ENCODE measurements at regions not wholly inside any gene's neighbourhood (a gene's known extent, or its start where the extent isn't known, plus 50 kb on each side); places are given as distances from the start of the nearest gene placed in this dataset.
"Not testable (repeated sequence)": the region's sequence is repeated elsewhere in the genome, so short reads cannot be mapped to it uniquely, and the experiment has no call there.

DNA sequence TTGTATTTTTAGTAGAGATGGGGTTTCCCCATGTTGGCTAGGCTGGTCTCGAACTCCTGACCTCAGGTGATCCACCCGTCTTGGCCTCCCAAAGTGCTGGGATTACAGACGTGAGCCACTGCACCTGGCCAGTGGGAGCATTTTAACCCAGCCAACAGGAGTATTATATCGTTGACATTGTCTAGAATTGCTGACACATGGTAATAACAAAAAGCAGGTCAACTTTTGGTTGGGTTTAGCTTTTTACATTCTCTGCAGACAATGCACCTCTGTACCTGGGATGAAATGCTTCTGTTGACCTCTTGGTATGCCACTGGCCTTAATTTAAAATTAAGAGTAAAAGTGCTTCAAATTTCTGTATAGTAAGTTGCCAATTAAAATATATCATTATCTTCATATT lies 245.6 kb downstream of the TTC6 start:
- not testable (repeated sequence) for H3K4me3 ChIP-seq (ENCODE audit: insufficient read depth, low read depth, low read length); H3K27ac ChIP-seq (ENCODE audit: insufficient read depth, low read depth, low read length, poor library complexity, severe bottlenecking); H3K36me3 ChIP-seq (ENCODE audit: control insufficient read depth, insufficient read depth, low read length); H3K9me3 ChIP-seq (ENCODE audit: control insufficient read depth, low read length); H3K4me1 ChIP-seq (ENCODE audit: control insufficient read depth, insufficient read depth, low read length); H3K27me3 ChIP-seq (ENCODE audit: control insufficient read depth, insufficient read depth, low read length, poor library complexity, severe bottlenecking)
- 92% methylated on average over 4 of the region's 4 CpGs for WGBS, 2 experiments

DNA sequence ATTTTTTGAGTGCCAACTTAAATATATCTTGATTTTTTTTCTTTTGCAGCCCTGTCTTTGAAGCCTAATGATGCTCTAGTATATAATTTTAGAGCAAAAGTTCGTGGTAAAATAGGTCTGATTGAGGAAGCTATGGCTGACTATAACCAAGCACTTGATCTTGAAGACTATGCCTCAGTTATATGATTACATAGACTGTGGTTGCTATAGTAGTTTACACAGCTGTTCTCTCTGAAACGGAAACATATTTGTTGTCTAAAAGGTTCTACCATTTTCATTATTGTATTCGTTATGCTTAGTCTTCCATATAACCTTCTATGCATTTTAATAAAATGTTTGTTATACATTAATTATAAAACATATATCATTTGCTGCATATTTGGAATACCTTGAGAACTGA lies 246.7 kb downstream of the TTC6 start:
- Histone ChIP-seq H3K27ac (ENCODE audit: insufficient read depth, low read depth, low read length, poor library complexity, severe bottlenecking) (no peak overlapping the region), H3K36me3 (ENCODE audit: control insufficient read depth, insufficient read depth, low read length) (no peaks in the 10 kb centered on the region), H3K4me3 (ENCODE audit: insufficient read depth, low read depth, low read length) (no peak overlapping the region), H3K27me3 (ENCODE audit: control insufficient read depth, insufficient read depth, low read length, poor library complexity, severe bottlenecking) (no peaks in the 10 kb centered on the region), H3K4me1 (ENCODE audit: control insufficient read depth, insufficient read depth, low read length) (peaks cover 7% of the 10 kb centered on the region), H3K9me3 (ENCODE audit: control insufficient read depth, low read length) (no peaks in the 10 kb centered on the region)
- WGBS, 2 experiments, result 78 to 94% methylated on average over 1 to 2 of the region's 3 CpGs

GRCh38 chr14:37843954-37844607 lies 248.7 kb downstream of the TTC6 start:
- Histone ChIP-seq H3K4me3 (ENCODE audit: insufficient read depth, low read depth, low read length) (no peak overlapping the region), H3K36me3 (ENCODE audit: control insufficient read depth, insufficient read depth, low read length) (no peaks in the 10 kb centered on the region), H3K4me1 (ENCODE audit: control insufficient read depth, insufficient read depth, low read length) (peaks cover 7% of the 10 kb centered on the region), H3K27ac (ENCODE audit: insufficient read depth, low read depth, low read length, poor library complexity, severe bottlenecking) (no peak overlapping the region), H3K27me3 (ENCODE audit: control insufficient read depth, insufficient read depth, low read length, poor library complexity, severe bottlenecking) (no peaks in the 10 kb centered on the region), H3K9me3 (ENCODE audit: control insufficient read depth, low read length) (no peaks in the 10 kb centered on the region)
- 95% methylated on average over 7 to 8 of the region's 8 CpGs for WGBS, 2 experiments

DNA sequence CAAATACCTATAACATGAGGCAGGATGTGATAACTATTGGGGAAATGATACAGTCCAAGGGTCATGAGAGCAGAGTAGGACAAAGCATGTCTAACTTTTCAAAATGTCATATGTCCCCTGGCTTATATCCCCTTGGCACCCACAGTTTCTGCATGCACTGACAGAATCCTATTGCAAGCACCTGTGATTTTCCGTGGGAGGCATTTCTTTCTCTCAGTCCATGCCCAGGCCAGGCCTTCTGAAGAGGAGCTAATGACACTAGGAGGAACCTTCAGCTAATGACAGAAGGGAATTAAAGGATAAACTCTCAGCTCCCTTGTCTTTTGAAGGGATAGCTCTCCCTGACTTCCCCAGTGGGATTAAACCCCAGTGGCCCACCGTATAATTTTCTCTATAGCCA lies 249.2 kb downstream of the TTC6 start:
- H3K27ac ChIP-seq (ENCODE audit: insufficient read depth, low read depth, low read length, poor library complexity, severe bottlenecking), result no peak overlapping the region
- WGBS, 2 experiments, result 66 to 81% methylated on average over 2 of the region's 2 CpGs
- no peaks in the 10 kb centered on the region for H3K27me3 ChIP-seq (ENCODE audit: control insufficient read depth, insufficient read depth, low read length, poor library complexity, severe bottlenecking)
- H3K4me1 ChIP-seq (ENCODE audit: control insufficient read depth, insufficient read depth, low read length), result peaks cover 7% of the 10 kb centered on the region
- H3K36me3 ChIP-seq (ENCODE audit: control insufficient read depth, insufficient read depth, low read length), result no peaks in the 10 kb centered on the region
- H3K4me3 ChIP-seq (ENCODE audit: insufficient read depth, low read depth, low read length), result no peak overlapping the region
- H3K9me3 ChIP-seq (ENCODE audit: control insufficient read depth, low read length), result no peaks in the 10 kb centered on the region

DNA sequence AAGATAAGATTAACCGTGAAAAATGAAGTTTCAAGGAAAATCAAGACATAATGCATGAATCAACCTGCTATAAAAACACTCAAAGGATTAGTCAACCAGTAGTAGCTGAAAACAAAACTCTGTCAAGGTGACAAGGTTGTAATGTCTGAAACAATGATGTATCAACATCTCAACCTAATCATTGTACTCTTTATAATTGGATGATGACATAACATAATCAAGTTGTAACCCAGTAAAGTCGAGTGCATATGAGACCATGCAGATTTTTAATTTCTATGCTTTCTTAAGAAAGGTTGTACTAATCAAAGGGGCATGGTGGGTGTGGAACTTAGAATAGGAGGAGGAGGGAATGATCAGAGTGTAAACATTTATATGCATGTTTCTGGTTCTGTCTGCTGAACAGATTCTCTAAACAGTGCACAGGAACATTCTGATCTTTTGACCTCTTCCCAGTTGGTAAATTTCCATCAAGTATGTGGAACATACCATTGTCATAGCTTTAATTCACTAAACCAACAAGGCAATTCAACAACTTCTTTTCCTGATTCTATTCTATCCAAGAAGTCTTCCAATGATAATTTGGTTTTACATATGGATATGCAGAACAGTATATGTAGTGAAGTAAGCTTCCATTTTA lies 253.7 kb downstream of the TTC6 start:
- Histone ChIP-seq H3K27ac (ENCODE audit: insufficient read depth, low read depth, low read length, poor library complexity, severe bottlenecking) (no peak overlapping the region), H3K36me3 (ENCODE audit: control insufficient read depth, insufficient read depth, low read length) (no peaks in the 10 kb centered on the region), H3K4me3 (ENCODE audit: insufficient read depth, low read depth, low read length) (no peak overlapping the region), H3K27me3 (ENCODE audit: control insufficient read depth, insufficient read depth, low read length, poor library complexity, severe bottlenecking) (no peaks in the 10 kb centered on the region), H3K9me3 (ENCODE audit: control insufficient read depth, low read length) (no peaks in the 10 kb centered on the region), H3K4me1 (ENCODE audit: control insufficient read depth, insufficient read depth, low read length) (peaks cover 4% of the 10 kb centered on the region)
- 93 to 100% methylated on average over 2 of the region's 2 CpGs for WGBS, 2 experiments

DNA sequence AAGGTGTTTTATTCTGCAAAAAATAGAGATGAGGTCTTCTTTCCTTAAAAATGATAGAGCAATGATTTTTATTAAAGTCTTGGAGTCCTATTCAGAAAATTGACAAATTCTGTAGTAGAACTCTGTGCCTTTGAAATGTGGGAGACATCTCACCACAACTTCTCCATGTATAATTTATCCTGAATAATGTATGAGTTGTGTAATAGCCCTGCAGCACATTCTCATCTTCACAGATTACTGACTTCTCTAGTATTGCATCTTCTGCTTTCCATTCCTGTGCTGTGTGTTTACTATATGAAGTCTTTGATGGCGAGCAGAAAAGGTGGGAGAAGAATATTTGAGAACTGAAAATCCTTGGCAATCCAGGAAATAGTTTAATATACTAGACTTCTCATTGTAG lies 255.6 kb downstream of the TTC6 start:
- no peaks in the 10 kb centered on the region for H3K36me3 ChIP-seq (ENCODE audit: control insufficient read depth, insufficient read depth, low read length)
- H3K4me3 ChIP-seq (ENCODE audit: insufficient read depth, low read depth, low read length), result no peak overlapping the region
- H3K27me3 ChIP-seq (ENCODE audit: control insufficient read depth, insufficient read depth, low read length, poor library complexity, severe bottlenecking), result no peaks in the 10 kb centered on the region
- 92 to 100% methylated on average over 1 of the region's 1 CpG for WGBS, 2 experiments
- no peaks in the 10 kb centered on the region for H3K9me3 ChIP-seq (ENCODE audit: control insufficient read depth, low read length)
- H3K27ac ChIP-seq (ENCODE audit: insufficient read depth, low read depth, low read length, poor library complexity, severe bottlenecking), result no peak overlapping the region
- no peaks in the 10 kb centered on the region for H3K4me1 ChIP-seq (ENCODE audit: control insufficient read depth, insufficient read depth, low read length)

GRCh38 chr14:37855871-37856270 lies 260.4 kb downstream of the TTC6 start:
- Histone ChIP-seq H3K4me3 (ENCODE audit: insufficient read depth, low read depth, low read length) (no peak overlapping the region), H3K36me3 (ENCODE audit: control insufficient read depth, insufficient read depth, low read length) (no peaks in the 10 kb centered on the region), H3K27me3 (ENCODE audit: control insufficient read depth, insufficient read depth, low read length, poor library complexity, severe bottlenecking) (no peaks in the 10 kb centered on the region), H3K4me1 (ENCODE audit: control insufficient read depth, insufficient read depth, low read length) (no peaks in the 10 kb centered on the region), H3K27ac (ENCODE audit: insufficient read depth, low read depth, low read length, poor library complexity, severe bottlenecking) (no peak overlapping the region), H3K9me3 (ENCODE audit: control insufficient read depth, low read length) (no peaks in the 10 kb centered on the region)
- WGBS, 2 experiments, result 97 to 98% methylated on average over 1 of the region's 1 CpG

DNA sequence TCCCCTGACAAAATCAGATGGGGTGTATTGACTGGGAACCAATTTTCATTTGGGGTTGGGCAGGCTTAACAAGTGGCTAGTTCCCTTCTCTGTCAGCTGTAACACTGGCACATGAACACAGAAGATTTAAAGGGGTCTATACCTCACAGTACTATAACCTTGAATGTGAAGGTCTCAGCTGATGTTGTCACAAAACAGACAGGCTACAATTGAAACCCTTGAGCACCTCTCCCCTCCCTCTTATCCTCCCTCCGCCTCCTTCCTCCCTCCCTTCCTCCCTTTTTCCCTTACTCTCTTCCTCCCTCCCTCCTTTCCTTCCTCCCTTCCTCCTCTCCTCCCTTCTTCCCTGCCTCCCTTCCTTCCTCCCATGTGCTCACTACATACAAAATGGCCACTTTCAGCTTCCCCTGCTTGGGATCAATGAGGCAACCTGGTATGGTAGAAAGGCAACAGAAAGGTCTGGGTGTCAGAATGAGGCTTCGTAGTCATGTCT lies 262.4 kb downstream of the TTC6 start:
- 89 to 96% methylated on average over 2 of the region's 2 CpGs for WGBS, 2 experiments
- no peaks in the 10 kb centered on the region for H3K9me3 ChIP-seq (ENCODE audit: control insufficient read depth, low read length)

GRCh38 chr14:37858733-37859132 lies 263.3 kb downstream of the TTC6 start:
- WGBS, 2 experiments, result 84 to 93% methylated on average over 1 of the region's 1 CpG
- Histone ChIP-seq H3K27ac (ENCODE audit: insufficient read depth, low read depth, low read length, poor library complexity, severe bottlenecking) (no peak overlapping the region), H3K4me3 (ENCODE audit: insufficient read depth, low read depth, low read length) (no peak overlapping the region), H3K4me1 (ENCODE audit: control insufficient read depth, insufficient read depth, low read length) (no peaks in the 10 kb centered on the region), H3K27me3 (ENCODE audit: control insufficient read depth, insufficient read depth, low read length, poor library complexity, severe bottlenecking) (no peaks in the 10 kb centered on the region), H3K9me3 (ENCODE audit: control insufficient read depth, low read length) (no peaks in the 10 kb centered on the region), H3K36me3 (ENCODE audit: control insufficient read depth, insufficient read depth, low read length) (no peaks in the 10 kb centered on the region)

More for the DNA sequence above, 262.4 kb downstream of the TTC6 start:
- Histone ChIP-seq H3K27me3 (ENCODE audit: control insufficient read depth, insufficient read depth, low read length, poor library complexity, severe bottlenecking) (no peaks in the 10 kb centered on the region), H3K4me1 (ENCODE audit: control insufficient read depth, insufficient read depth, low read length) (no peaks in the 10 kb centered on the region), H3K27ac (ENCODE audit: insufficient read depth, low read depth, low read length, poor library complexity, severe bottlenecking) (no peak overlapping the region), H3K4me3 (ENCODE audit: insufficient read depth, low read depth, low read length) (no peak overlapping the region), H3K36me3 (ENCODE audit: control insufficient read depth, insufficient read depth, low read length) (no peaks in the 10 kb centered on the region)

GRCh38 chr14:37859177-37859576 lies 263.7 kb downstream of the TTC6 start:
- WGBS, 2 experiments, result 90 to 95% methylated on average over 3 of the region's 3 CpGs
- no peaks in the 10 kb centered on the region for H3K9me3 ChIP-seq (ENCODE audit: control insufficient read depth, low read length)
- no peaks in the 10 kb centered on the region for H3K4me1 ChIP-seq (ENCODE audit: control insufficient read depth, insufficient read depth, low read length)
- H3K27me3 ChIP-seq (ENCODE audit: control insufficient read depth, insufficient read depth, low read length, poor library complexity, severe bottlenecking), result no peaks in the 10 kb centered on the region
- H3K4me3 ChIP-seq (ENCODE audit: insufficient read depth, low read depth, low read length), result no peak overlapping the region
- H3K36me3 ChIP-seq (ENCODE audit: control insufficient read depth, insufficient read depth, low read length), result no peaks in the 10 kb centered on the region
- H3K27ac ChIP-seq (ENCODE audit: insufficient read depth, low read depth, low read length, poor library complexity, severe bottlenecking), result no peak overlapping the region
